ENCODE measurements at regions not wholly inside any gene's neighbourhood (a gene's known extent, or its start where the extent isn't known, plus 50 kb on each side); places are given as distances from the start of the nearest gene placed in this dataset.

GRCh38 chr11:45410391-45411227 lies 124.5 kb upstream of the SYT13 start:
- WGBS: 69% methylated on average over 12 of the region's 12 CpGs
- no peak for DNase-seq (ENCODE audit: low spot score)
- no peaks in the 10 kb centered on the region for H3K9me3 ChIP-seq (ENCODE audit: control insufficient read depth in 4 of 4, low read length in 3 of 4)
- no peaks in the 10 kb centered on the region for H3K27me3 ChIP-seq (ENCODE audit: control insufficient read depth in 4 of 4, insufficient read depth in 4 of 4, low read length in 3 of 4)
- peaks cover 0 to 5% (median 0%) of the 10 kb centered on the region in 4 donors for H3K4me1 ChIP-seq (ENCODE audit: control insufficient read depth in 4 of 4, insufficient read depth in 4 of 4, low read length in 3 of 4)
- H3K4me3 ChIP-seq (ENCODE audit: low read depth in 1 of 3, low read length in 3 of 3): no peak overlapping the region
- TF ChIP-seq NR2F2 (IDR thresholded peaks at IDR 0.05): no peak
- H3K36me3 ChIP-seq (ENCODE audit: control insufficient read depth in 4 of 4, insufficient read depth in 3 of 4, low read depth in 1 of 4, low read length in 3 of 4): no peaks in the 10 kb centered on the region
- no peak overlapping the region for H3K9ac ChIP-seq (ENCODE audit: low read depth in 1 of 2, low read length in 2 of 2)
- H3K27ac ChIP-seq (ENCODE audit: low read depth in 1 of 2, low read length in 2 of 2): no peak overlapping the region

DNA sequence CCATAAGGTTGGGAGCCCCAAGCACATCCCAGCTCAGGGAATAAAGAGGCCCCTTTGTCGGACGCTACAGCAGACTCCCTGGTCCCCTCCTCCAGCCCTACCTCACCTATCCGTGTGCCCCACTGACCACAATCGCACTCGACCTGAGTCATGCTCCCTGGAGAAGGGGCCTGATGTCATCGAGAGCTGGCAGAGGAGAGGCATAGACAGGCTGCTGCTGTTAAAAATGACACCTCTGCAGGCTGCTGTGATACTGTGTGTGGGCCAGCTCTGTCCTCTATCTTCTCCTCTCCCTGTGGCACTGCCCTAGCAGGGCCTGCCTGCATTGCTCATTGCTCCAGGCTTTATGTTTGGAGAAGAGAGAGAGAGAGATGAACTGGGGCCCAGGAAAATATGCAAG lies 123.4 kb upstream of the SYT13 start:
- Histone ChIP-seq H3K36me3 (ENCODE audit: control insufficient read depth in 4 of 4, insufficient read depth in 3 of 4, low read depth in 1 of 4, low read length in 3 of 4) (no peaks in the 10 kb centered on the region), H3K4me1 (ENCODE audit: control insufficient read depth in 4 of 4, insufficient read depth in 4 of 4, low read length in 3 of 4) (peaks cover 0 to 5% (median 0%) of the 10 kb centered on the region in 4 donors), H3K27ac (ENCODE audit: low read depth in 1 of 2, low read length in 2 of 2) (no peak overlapping the region), H3K9ac (ENCODE audit: low read depth in 1 of 2, low read length in 2 of 2) (no peak overlapping the region), H3K9me3 (ENCODE audit: control insufficient read depth in 4 of 4, low read length in 3 of 4) (no peaks in the 10 kb centered on the region), H3K4me3 (ENCODE audit: low read depth in 1 of 3, low read length in 3 of 3) (no peak overlapping the region), H3K27me3 (ENCODE audit: control insufficient read depth in 4 of 4, insufficient read depth in 4 of 4, low read length in 3 of 4) (no peaks in the 10 kb centered on the region)
- DNase-seq (ENCODE audit: low spot score): no peak
- 83% methylated on average over 6 of the region's 6 CpGs for WGBS
- TF ChIP-seq JUND (IDR thresholded peaks at IDR 0.05) (no peak), EGR1 (IDR thresholded peaks at IDR 0.05; ENCODE audit: low read depth in 2 of 2) (no peak), ATF3 (IDR thresholded peaks at IDR 0.05) (no peak), FOXA1 (IDR thresholded peaks at IDR 0.05) (no peak), REST (IDR thresholded peaks at IDR 0.05) (no peak), GABPA (IDR thresholded peaks at IDR 0.05 in 1 of 2, conservative IDR thresholded peaks at IDR 0.05 in 1 of 2) (no peak), HNF4G (IDR thresholded peaks at IDR 0.05) (no peak), NR2F2 (IDR thresholded peaks at IDR 0.05) (no peak), SP1 (IDR thresholded peaks at IDR 0.05) (no peak), RXRA (IDR thresholded peaks at IDR 0.05) (no peak), HNF4A (conservative IDR thresholded peaks at IDR 0.05) (no peak), RAD21 (IDR thresholded peaks at IDR 0.05) (no peak)

DNA sequence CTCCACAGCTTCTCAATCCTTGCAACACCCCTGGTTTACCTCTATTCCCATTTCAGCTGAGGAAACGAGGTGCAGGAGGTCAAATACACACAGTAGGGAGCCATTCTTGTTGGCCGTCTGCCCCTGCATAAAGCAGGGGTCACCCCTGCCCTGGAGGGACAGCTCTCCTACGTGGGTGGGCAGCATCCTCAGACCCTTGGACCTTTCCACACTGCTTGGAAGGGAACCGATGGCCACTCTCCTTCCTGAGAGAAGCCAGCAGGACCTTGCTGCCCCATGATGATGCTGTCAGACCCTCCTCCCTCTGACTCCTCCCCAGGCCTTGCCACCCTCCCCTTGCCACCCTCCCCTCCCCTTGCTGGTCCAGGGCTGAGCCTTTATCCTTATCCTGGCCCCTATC lies 121.1 kb upstream of the SYT13 start:
- Histone ChIP-seq H3K36me3 (ENCODE audit: control insufficient read depth in 4 of 4, insufficient read depth in 3 of 4, low read depth in 1 of 4, low read length in 3 of 4) (no peaks in the 10 kb centered on the region), H3K9ac (ENCODE audit: low read depth in 1 of 2, low read length in 2 of 2) (no peak overlapping the region), H3K4me3 (ENCODE audit: low read depth in 1 of 3, low read length in 3 of 3) (no peak overlapping the region), H3K9me3 (ENCODE audit: control insufficient read depth in 4 of 4, low read length in 3 of 4) (no peaks in the 10 kb centered on the region), H3K27ac (ENCODE audit: low read depth in 1 of 2, low read length in 2 of 2) (no peak overlapping the region), H3K4me1 (ENCODE audit: control insufficient read depth in 4 of 4, insufficient read depth in 4 of 4, low read length in 3 of 4) (peaks cover 0 to 5% (median 0%) of the 10 kb centered on the region in 4 donors), H3K27me3 (ENCODE audit: control insufficient read depth in 4 of 4, insufficient read depth in 4 of 4, low read length in 3 of 4) (no peaks in the 10 kb centered on the region)
- DNase-seq (ENCODE audit: low spot score): no peak
- 74% methylated on average over 4 of the region's 4 CpGs for WGBS
- TF ChIP-seq HNF4G (IDR thresholded peaks at IDR 0.05): no peak

Data from liver (tissue), 7 donors.